OCI-LY3 (cell line): ENCODE measurements at regions not wholly inside any gene's neighbourhood (a gene's known extent, or its start where the extent isn't known, plus 50 kb on each side); places are given as distances from the start of the nearest gene placed in this dataset.

Experiments
- H2AFZ ChIP-seq: fragments of 200-600, 300-600 bp; shearing (Covaris generic); 2 replicates; pipeline ENCODE4 v1.6.0; 2014; ENCODE audit warnings: antibody characterized with exemption, low read depth, low read length
- H3K27ac ChIP-seq: fragments of 200-600, 300-600 bp; sonication (generic); 2 replicates; pipeline ENCODE4 v1.5.1; 2014; ENCODE audit warnings: mild to moderate bottlenecking, low read length, moderate library complexity, mixed read lengths
- H3K27me3 ChIP-seq: fragments of 200-600, 300-600 bp; sonication (generic); 2 replicates; pipeline ENCODE4 v1.6.1; 2014; ENCODE audit warnings: low read depth, low read length, mixed read lengths
- H3K36me3 ChIP-seq: fragments of 200-600, 300-600 bp; sonication (generic); replicated peaks from 2 replicates; pipeline ENCODE3; 2014; ENCODE audit warnings: low read depth, low read length, mixed read lengths
- H3K4me1 ChIP-seq: fragments of 300-600, 200-600 bp; sonication (generic); 2 replicates; pipeline ENCODE4 v1.6.1; 2014; ENCODE audit warnings: low read length, mixed read lengths
- H3K4me2 ChIP-seq: fragments of 200-600, 300-600 bp; sonication (generic); 2 replicates; pipeline ENCODE4 v1.6.1; 2014; ENCODE audit warnings: low read length, mixed read lengths
- H3K4me3 ChIP-seq: fragments of 300-600, 200-600 bp; sonication (generic); 2 replicates; pipeline ENCODE4 v1.5.1; 2014; ENCODE audit warnings: antibody characterized with exemption, mild to moderate bottlenecking, low read length, moderate library complexity
- H3K79me2 ChIP-seq: fragments of 300-600, 200-600 bp; shearing (Covaris generic); 2 replicates; pipeline ENCODE4 v1.6.1; 2014; ENCODE audit warnings: mild to moderate bottlenecking, low read length, mixed read lengths
- H3K9ac ChIP-seq: fragments of 300-600, 200-600 bp; shearing (Covaris generic); 2 replicates; pipeline ENCODE4 v1.6.0; 2014; ENCODE audit warnings: mild to moderate bottlenecking, low read length, moderate library complexity
- H3K9me3 ChIP-seq: fragments of 200-600, 300-600 bp; shearing (Covaris generic); 2 replicates; pipeline ENCODE4 v1.6.1; 2014; ENCODE audit warnings: low read length, mixed read lengths; ENCODE audit not compliant: insufficient read depth
- H4K20me1 ChIP-seq: fragments of 200-600, 300-600 bp; sonication (generic); 2 replicates; pipeline ENCODE4 v1.6.1; 2016; ENCODE audit warnings: low read length, mixed read lengths; ENCODE audit not compliant: insufficient read depth
- CTCF ChIP-seq: fragments of 200-600, 300-600 bp; sonication (generic); IDR thresholded peaks from 2 replicates; pipeline ENCODE4 v1.5.1; 2014; ENCODE audit warnings: antibody characterized with exemption, low read length, low read depth
- EZH2phosphoT487 ChIP-seq: fragments of 200-600 bp; shearing (Covaris generic); IDR thresholded peaks from 2 replicates; pipeline ENCODE4 v1.6.1; 2018; ENCODE audit warnings: antibody characterized with exemption, mixed run types, low read depth

GRCh38 chr13:80001510-80001842, 339.4 kb downstream of the SPRY2 start:
- Histone ChIP-seq H3K27me3 (no peaks in the 10 kb centered on the region), H3K4me3 (no peak overlapping the region), H3K36me3 (no peaks in the 10 kb centered on the region), H3K9ac (no peak overlapping the region), H3K4me2 (no peak overlapping the region), H2AFZ (no peak overlapping the region), H3K79me2 (no peaks in the 10 kb centered on the region), H4K20me1 (no peaks in the 10 kb centered on the region), H3K9me3 (no peaks in the 10 kb centered on the region), H3K4me1 (no peaks in the 10 kb centered on the region), H3K27ac (no peak overlapping the region)
- TF ChIP-seq EZH2phosphoT487: no peak
- no peak for TF ChIP-seq CTCF

- Histone ChIP-seq H3K4me2 (no peak overlapping the region), H2AFZ (no peak overlapping the region), H3K9ac (no peak overlapping the region), H3K9me3 (no peaks in the 10 kb centered on the region), H3K4me3 (no peak overlapping the region), H3K4me1 (no peaks in the 10 kb centered on the region), H3K36me3 (no peaks in the 10 kb centered on the region), H3K27ac (no peak overlapping the region), H3K79me2 (no peaks in the 10 kb centered on the region), H3K27me3 (no peaks in the 10 kb centered on the region), H4K20me1 (no peaks in the 10 kb centered on the region)
- no peak for TF ChIP-seq EZH2phosphoT487
Observed at GRCh38 chr13:80000684-80001509, 340.0 kb downstream of the SPRY2 start.

- Histone ChIP-seq H3K79me2 (no peaks in the 10 kb centered on the region), H3K27ac (no peak overlapping the region)
Observed at GRCh38 chr13:79999601-80000000, 341.3 kb downstream of the SPRY2 start.

GRCh38 chr13:79998381-79998880, 342.5 kb downstream of the SPRY2 start:
- Histone ChIP-seq H3K4me2 (no peak overlapping the region), H3K4me3 (no peak overlapping the region), H3K79me2 (no peaks in the 10 kb centered on the region), H4K20me1 (no peaks in the 10 kb centered on the region), H3K27ac (no peak overlapping the region), H2AFZ (no peak overlapping the region), H3K9ac (no peak overlapping the region), H3K4me1 (no peaks in the 10 kb centered on the region), H3K9me3 (no peaks in the 10 kb centered on the region), H3K27me3 (no peaks in the 10 kb centered on the region), H3K36me3 (no peaks in the 10 kb centered on the region)
- TF ChIP-seq CTCF: no peak
- no peak for TF ChIP-seq EZH2phosphoT487

More at GRCh38 chr13:79999601-80000000, 341.3 kb downstream of the SPRY2 start:
- no peak for TF ChIP-seq CTCF
- TF ChIP-seq EZH2phosphoT487: no peak
- H2AFZ ChIP-seq: no peak overlapping the region
- no peak overlapping the region for H3K9ac ChIP-seq
- no peak overlapping the region for H3K4me3 ChIP-seq
- no peaks in the 10 kb centered on the region for H3K4me1 ChIP-seq
- H3K27me3 ChIP-seq: no peaks in the 10 kb centered on the region
- H3K36me3 ChIP-seq: no peaks in the 10 kb centered on the region
- no peaks in the 10 kb centered on the region for H4K20me1 ChIP-seq
- H3K9me3 ChIP-seq: no peaks in the 10 kb centered on the region
- H3K4me2 ChIP-seq: no peak overlapping the region
